HepG2 (cell line): ENCODE measurements at regions not wholly inside any gene's neighbourhood (a gene's known extent, or its start where the extent isn't known, plus 50 kb on each side); places are given as distances from the start of the nearest gene placed in this dataset.

ENCODE experiments used
- CBX5 ChIP-seq: sonication (generic); formaldehyde crosslinking; IDR thresholded peaks from 2 replicates; pipeline ENCODE4 v1.4.0; 2020; ENCODE audit warnings: missing genetic modification reagents, borderline replicate concordance
- FOSL2 ChIP-seq: sonication (generic); formaldehyde crosslinking; IDR thresholded peaks from 2 replicates; pipeline ENCODE4 v1.4.0; 2020; ENCODE audit warnings: missing genetic modification reagents
- JUND ChIP-seq: sonication (generic); formaldehyde crosslinking; IDR thresholded peaks from 2 replicates; pipeline ENCODE4 v1.8.0; 2022; ENCODE audit warnings: mild to moderate bottlenecking, missing genetic modification reagents
- MAFF ChIP-seq: IDR thresholded peaks from 2 replicates; pipeline ENCODE4 v1.6.1; 2011; ENCODE audit warnings: low read depth, low read length, improper control_type of control experiment
- SOX5 ChIP-seq: IDR thresholded peaks from 2 replicates; pipeline ENCODE4 v1.6.1; 2016; ENCODE audit warnings: borderline replicate concordance
- ZNF331 ChIP-seq: sonication (generic); formaldehyde crosslinking; IDR thresholded peaks from 2 replicates; pipeline ENCODE4 v1.4.0; 2020; ENCODE audit warnings: missing genetic modification reagents
- ZNF335 ChIP-seq: sonication (generic); formaldehyde crosslinking; IDR thresholded peaks from 2 replicates; pipeline ENCODE4 v1.4.0; 2020; ENCODE audit warnings: missing genetic modification reagents
- ZNF556 ChIP-seq: sonication (generic); formaldehyde crosslinking; IDR thresholded peaks from 2 replicates; pipeline ENCODE4 v1.4.0; 2020; ENCODE audit warnings: mild to moderate bottlenecking, missing genetic modification reagents, borderline replicate concordance
- TF ChIP-seq, protein P1 (sequence below): sonication (generic); formaldehyde crosslinking; IDR thresholded peaks from 2 replicates; pipeline ENCODE4 v1.9.0; 2021; ENCODE audit warnings: missing genetic modification reagents, mild to moderate bottlenecking, borderline replicate concordance
- TF ChIP-seq, protein P2 (sequence below): sonication (generic); formaldehyde crosslinking; conservative IDR thresholded peaks from 2 replicates; pipeline ENCODE4 v1.4.0; 2020; ENCODE audit warnings: missing genetic modification reagents
- TF ChIP-seq, protein P3 (sequence below): sonication (generic); formaldehyde crosslinking; IDR thresholded peaks from 2 replicates; pipeline ENCODE4 v1.5.1; 2020; ENCODE audit warnings: mild to moderate bottlenecking, missing genetic modification reagents, moderate library complexity
- TF ChIP-seq, protein P4 (sequence below): sonication (generic); formaldehyde crosslinking; IDR thresholded peaks from 2 replicates; pipeline ENCODE4 v1.4.0; 2020; ENCODE audit warnings: missing genetic modification reagents
- TF ChIP-seq, protein P5 (sequence below): sonication (generic); formaldehyde crosslinking; IDR thresholded peaks from 2 replicates; pipeline ENCODE4 v1.8.1; 2022; ENCODE audit warnings: mild to moderate bottlenecking, missing genetic modification reagents

DNA sequence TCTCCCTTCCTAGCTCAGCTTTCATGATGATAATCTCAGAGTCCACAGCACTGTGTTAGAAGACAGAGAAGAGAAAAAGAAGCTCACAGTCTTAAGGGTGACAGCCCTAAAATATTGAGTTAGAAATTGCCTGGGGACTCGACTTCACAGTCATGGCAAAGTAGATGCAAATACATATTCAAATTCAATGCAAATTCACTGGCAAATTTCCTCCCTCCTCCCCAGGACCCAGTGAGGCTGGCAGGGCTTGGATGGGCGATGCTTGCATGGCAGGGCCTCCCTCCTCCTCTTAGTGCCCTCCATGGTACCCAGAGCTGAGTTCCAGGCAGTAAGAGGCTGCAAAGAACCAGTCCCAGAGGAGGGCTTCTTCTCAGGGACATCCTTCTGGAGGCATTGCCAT, 115.6 kb upstream of the UQCRFS1 start:
- TF ChIP-seq, protein P1, sequence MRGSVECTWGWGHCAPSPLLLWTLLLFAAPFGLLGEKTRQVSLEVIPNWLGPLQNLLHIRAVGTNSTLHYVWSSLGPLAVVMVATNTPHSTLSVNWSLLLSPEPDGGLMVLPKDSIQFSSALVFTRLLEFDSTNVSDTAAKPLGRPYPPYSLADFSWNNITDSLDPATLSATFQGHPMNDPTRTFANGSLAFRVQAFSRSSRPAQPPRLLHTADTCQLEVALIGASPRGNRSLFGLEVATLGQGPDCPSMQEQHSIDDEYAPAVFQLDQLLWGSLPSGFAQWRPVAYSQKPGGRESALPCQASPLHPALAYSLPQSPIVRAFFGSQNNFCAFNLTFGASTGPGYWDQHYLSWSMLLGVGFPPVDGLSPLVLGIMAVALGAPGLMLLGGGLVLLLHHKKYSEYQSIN, result no peak
- TF ChIP-seq, protein P2, sequence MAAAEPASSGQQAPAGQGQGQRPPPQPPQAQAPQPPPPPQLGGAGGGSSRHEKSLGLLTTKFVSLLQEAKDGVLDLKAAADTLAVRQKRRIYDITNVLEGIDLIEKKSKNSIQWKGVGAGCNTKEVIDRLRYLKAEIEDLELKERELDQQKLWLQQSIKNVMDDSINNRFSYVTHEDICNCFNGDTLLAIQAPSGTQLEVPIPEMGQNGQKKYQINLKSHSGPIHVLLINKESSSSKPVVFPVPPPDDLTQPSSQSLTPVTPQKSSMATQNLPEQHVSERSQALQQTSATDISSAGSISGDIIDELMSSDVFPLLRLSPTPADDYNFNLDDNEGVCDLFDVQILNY (CRISPR knock-in tag), result no peak
- no peak for TF ChIP-seq FOSL2 (CRISPR knock-in tag)
- TF ChIP-seq, protein P3, sequence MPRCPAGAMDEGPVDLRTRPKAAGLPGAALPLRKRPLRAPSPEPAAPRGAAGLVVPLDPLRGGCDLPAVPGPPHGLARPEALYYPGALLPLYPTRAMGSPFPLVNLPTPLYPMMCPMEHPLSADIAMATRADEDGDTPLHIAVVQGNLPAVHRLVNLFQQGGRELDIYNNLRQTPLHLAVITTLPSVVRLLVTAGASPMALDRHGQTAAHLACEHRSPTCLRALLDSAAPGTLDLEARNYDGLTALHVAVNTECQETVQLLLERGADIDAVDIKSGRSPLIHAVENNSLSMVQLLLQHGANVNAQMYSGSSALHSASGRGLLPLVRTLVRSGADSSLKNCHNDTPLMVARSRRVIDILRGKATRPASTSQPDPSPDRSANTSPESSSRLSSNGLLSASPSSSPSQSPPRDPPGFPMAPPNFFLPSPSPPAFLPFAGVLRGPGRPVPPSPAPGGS (CRISPR knock-in tag), result no peak
- TF ChIP-seq ZNF556 (CRISPR knock-in tag), result no peak
- TF ChIP-seq, protein P4, sequence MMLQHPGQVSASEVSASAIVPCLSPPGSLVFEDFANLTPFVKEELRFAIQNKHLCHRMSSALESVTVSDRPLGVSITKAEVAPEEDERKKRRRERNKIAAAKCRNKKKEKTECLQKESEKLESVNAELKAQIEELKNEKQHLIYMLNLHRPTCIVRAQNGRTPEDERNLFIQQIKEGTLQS, result no peak
- no peak for TF ChIP-seq CBX5 (CRISPR knock-in tag)
- TF ChIP-seq JUND, result no peak
- TF ChIP-seq, protein P5, sequence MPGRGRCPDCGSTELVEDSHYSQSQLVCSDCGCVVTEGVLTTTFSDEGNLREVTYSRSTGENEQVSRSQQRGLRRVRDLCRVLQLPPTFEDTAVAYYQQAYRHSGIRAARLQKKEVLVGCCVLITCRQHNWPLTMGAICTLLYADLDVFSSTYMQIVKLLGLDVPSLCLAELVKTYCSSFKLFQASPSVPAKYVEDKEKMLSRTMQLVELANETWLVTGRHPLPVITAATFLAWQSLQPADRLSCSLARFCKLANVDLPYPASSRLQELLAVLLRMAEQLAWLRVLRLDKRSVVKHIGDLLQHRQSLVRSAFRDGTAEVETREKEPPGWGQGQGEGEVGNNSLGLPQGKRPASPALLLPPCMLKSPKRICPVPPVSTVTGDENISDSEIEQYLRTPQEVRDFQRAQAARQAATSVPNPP (CRISPR knock-in tag), result no peak
- no peak for TF ChIP-seq MAFF
- TF ChIP-seq ZNF331 (CRISPR knock-in tag), result no peak
- no peak for TF ChIP-seq ZNF335 (CRISPR knock-in tag)
- no peak for TF ChIP-seq SOX5 (CRISPR knock-in tag)
